HL-60 (cell line): ENCODE measurements at regions not wholly inside any gene's neighbourhood (a gene's known extent, or its start where the extent isn't known, plus 50 kb on each side); places are given as distances from the start of the nearest gene placed in this dataset.

Source experiments
- DNase-seq, 2 experiments: peaks; one replicate each; pipeline ENCODE4 v3.0.0-alpha.2; 2010 to 2020; ENCODE audit warnings: low read depth in 1 of 2, low spot score in 1 of 2
- H3K27ac ChIP-seq: fragments of 250-450 bp; sonication (Bioruptor Pico); replicated peaks from 2 replicates; pipeline ENCODE4 v1.5.1; 2020; ENCODE audit warnings: mild to moderate bottlenecking, moderate library complexity
- H3K27me3 ChIP-seq: fragments of 250-450 bp; sonication (Bioruptor Pico); 2 replicates; pipeline ENCODE4 v1.5.1; 2021; ENCODE audit warnings: mild to moderate bottlenecking, moderate library complexity; ENCODE audit not compliant: insufficient read depth, poor library complexity, severe bottlenecking
- H3K4me3 ChIP-seq: replicated peaks from 2 replicates; pipeline ENCODE4 v1.5.1; 2011; ENCODE audit warnings: mild to moderate bottlenecking, control low read depth, low read length; ENCODE audit not compliant: insufficient read depth
- GABPA ChIP-seq: IDR thresholded peaks from 2 replicates; pipeline ENCODE4 v1.6.1; 2012; ENCODE audit warnings: low read depth
- POLR2AphosphoS5 ChIP-seq: IDR thresholded peaks from 2 replicates; pipeline ENCODE4 v1.6.1; 2012; ENCODE audit warnings: low read depth
- SPI1 ChIP-seq: IDR thresholded peaks from 2 replicates; pipeline ENCODE4 v1.6.1; 2012; ENCODE audit warnings: low read depth, mild to moderate bottlenecking, borderline replicate concordance
- TF ChIP-seq, protein P1 (sequence below): IDR thresholded peaks from one replicate; pipeline ENCODE4 v1.5.1; 2011; ENCODE audit warnings: low read length, control low read depth, inconsistent platforms; ENCODE audit not compliant: insufficient read depth
- TF ChIP-seq, protein P2 (sequence below): IDR thresholded peaks from 2 replicates; pipeline ENCODE4 v1.6.1; 2012; ENCODE audit warnings: low read depth; ENCODE audit not compliant: insufficient replicate concordance

DNA sequence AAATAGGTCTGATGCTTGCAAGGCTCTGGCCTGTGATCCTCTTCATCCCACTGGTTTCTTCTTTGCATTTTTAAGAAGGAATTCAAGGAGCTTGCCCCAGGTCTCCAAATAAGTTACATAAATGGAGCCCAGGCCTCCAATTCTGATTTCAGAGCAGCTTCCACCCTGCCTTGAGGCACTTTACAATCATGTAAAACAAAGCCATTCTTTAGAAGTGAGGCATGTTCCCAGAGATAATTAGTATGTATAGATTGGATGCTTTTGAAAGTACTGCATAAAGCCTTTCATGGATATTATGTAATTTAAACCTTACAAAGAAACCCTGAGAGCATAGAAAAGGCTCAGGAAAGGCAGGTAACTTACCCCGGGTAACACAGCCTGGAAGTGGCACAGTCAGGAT is 466.5 kb downstream of the MIAT start:
- Histone ChIP-seq H3K4me3 (no peak overlapping the region), H3K27ac (no peak overlapping the region), H3K27me3 (no peaks in the 10 kb centered on the region)
- no peak for DNase-seq
- TF ChIP-seq, protein P1, sequence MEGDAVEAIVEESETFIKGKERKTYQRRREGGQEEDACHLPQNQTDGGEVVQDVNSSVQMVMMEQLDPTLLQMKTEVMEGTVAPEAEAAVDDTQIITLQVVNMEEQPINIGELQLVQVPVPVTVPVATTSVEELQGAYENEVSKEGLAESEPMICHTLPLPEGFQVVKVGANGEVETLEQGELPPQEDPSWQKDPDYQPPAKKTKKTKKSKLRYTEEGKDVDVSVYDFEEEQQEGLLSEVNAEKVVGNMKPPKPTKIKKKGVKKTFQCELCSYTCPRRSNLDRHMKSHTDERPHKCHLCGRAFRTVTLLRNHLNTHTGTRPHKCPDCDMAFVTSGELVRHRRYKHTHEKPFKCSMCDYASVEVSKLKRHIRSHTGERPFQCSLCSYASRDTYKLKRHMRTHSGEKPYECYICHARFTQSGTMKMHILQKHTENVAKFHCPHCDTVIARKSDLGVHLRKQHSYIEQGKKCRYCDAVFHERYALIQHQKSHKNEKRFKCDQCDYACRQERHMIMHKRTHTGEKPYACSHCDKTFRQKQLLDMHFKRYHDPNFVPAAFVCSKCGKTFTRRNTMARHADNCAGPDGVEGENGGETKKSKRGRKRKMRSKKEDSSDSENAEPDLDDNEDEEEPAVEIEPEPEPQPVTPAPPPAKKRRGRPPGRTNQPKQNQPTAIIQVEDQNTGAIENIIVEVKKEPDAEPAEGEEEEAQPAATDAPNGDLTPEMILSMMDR = no peak
- TF ChIP-seq, protein P2, sequence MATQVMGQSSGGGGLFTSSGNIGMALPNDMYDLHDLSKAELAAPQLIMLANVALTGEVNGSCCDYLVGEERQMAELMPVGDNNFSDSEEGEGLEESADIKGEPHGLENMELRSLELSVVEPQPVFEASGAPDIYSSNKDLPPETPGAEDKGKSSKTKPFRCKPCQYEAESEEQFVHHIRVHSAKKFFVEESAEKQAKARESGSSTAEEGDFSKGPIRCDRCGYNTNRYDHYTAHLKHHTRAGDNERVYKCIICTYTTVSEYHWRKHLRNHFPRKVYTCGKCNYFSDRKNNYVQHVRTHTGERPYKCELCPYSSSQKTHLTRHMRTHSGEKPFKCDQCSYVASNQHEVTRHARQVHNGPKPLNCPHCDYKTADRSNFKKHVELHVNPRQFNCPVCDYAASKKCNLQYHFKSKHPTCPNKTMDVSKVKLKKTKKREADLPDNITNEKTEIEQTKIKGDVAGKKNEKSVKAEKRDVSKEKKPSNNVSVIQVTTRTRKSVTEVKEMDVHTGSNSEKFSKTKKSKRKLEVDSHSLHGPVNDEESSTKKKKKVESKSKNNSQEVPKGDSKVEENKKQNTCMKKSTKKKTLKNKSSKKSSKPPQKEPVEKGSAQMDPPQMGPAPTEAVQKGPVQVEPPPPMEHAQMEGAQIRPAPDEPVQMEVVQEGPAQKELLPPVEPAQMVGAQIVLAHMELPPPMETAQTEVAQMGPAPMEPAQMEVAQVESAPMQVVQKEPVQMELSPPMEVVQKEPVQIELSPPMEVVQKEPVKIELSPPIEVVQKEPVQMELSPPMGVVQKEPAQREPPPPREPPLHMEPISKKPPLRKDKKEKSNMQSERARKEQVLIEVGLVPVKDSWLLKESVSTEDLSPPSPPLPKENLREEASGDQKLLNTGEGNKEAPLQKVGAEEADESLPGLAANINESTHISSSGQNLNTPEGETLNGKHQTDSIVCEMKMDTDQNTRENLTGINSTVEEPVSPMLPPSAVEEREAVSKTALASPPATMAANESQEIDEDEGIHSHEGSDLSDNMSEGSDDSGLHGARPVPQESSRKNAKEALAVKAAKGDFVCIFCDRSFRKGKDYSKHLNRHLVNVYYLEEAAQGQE = no peak
- TF ChIP-seq SPI1 (no peak), GABPA (no peak), POLR2AphosphoS5 (no peak)

DNA sequence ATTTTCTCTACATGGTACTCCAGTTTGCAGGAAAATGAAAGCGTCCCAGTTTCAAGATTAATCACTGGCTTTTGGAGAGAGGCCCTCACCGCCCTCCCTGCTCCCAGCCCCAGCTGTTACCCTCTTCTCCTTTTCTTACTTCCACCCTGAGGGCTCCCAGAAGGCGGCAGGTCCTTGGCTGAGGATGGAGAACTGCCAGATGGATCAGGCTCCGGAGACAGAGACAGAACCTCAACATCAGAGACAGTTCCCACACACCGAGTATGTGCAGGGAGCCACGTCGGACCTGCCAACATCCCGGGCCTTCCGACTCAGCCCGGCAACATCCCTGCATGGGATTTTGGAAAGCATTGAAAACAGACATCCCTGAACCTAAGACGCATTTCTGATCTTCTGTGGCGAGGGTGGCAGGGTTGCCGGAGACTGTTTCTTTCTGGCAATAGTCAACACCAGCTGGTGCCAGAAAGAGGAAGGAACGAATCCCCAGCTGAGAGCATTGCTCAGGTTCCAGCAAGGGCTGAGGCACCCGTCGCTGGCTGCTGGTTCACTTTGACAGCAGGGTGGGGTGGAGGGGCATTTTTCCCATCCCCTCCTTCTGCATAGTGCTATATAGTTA is 467.1 kb downstream of the MIAT start:
- no peak overlapping the region for H3K27ac ChIP-seq
- peak in 1 of 2 experiments; percentile 74 for DNase-seq
- peak; percentile 43; the same call in 1 of the 2 replicates for TF ChIP-seq SPI1
- TF ChIP-seq POLR2AphosphoS5 = no peak
- TF ChIP-seq, protein P2 = no peak
- TF ChIP-seq, protein P1 = no peak
- H3K27me3 ChIP-seq = no peaks in the 10 kb centered on the region
- no peak overlapping the region for H3K4me3 ChIP-seq

DNA sequence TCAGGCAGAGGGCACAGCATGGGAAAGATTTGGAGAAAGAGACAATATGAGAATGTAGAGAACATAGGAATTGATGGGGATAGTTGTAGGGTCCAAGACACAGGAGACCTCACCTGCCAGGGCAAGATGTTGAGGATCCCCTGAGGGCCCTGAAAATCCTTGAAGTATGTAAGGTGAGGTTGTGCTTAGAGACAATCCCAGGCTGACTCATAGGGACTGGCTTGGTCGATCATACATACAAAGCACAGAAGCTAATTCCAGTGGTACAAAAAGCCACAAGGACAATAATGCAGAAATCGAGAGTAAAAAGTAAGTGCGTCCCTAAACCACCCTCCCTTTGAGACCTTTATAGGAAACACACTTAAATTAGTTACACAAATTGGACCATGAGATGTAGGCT is 468.2 kb downstream of the MIAT start:
- no peak overlapping the region for H3K4me3 ChIP-seq
- H3K27ac ChIP-seq = no peak overlapping the region
- TF ChIP-seq, protein P2 = no peak
- TF ChIP-seq SPI1 (no peak), GABPA (no peak), POLR2AphosphoS5 (no peak)
- TF ChIP-seq, protein P1 = no peak
- no peaks in the 10 kb centered on the region for H3K27me3 ChIP-seq
- no peak for DNase-seq
